ENCODE measurements at regions not wholly inside any gene's neighbourhood (a gene's known extent, or its start where the extent isn't known, plus 50 kb on each side); places are given as distances from the start of the nearest gene placed in this dataset.
"Not testable (repeated sequence)": the region's sequence is repeated elsewhere in the genome, so short reads cannot be mapped to it uniquely, and the experiment has no call there.

DNA sequence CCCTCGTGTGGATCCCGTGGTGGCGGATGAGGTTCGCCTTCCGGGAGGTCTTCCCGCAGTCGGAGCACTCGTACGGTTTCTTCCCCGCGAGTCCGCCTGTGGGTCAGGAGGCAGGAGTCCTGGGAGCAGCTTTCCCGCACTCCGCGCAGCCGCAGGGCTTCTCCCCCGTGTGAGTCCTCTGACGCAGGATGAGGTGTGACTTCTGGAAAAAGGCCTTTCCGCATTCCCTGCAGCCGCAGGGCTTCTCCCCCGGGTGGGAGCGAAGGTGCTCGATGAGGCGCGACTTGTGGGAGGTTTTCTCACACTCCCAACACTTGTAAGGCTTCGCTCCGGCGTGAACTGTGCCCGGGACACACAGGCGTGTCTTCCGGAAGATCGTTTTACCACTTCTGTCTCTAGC is 68.8 kb upstream of the WIPI2 start:
- DNase-seq (ENCODE audit: low read depth): not testable (repeated sequence)

DNA sequence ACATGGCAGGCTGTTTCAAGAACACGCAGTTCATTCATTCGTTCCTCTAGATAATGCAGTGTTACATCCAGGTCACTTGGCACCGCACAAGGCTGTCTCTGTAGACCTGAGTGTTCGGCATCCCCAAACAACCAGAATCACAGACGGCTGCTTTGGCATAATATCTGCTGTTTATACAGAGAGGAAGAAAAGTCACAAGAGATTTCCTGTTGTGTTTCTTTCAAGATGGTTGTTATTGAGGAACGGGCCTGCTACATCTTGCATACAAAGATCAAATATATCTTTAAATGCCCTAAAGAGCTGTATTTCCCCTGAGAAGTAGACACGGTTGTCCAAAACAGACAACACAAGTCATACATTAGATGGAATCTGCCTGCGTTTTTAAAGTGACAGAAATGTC is 58.8 kb upstream of the WIPI2 start:
- DNase-seq (ENCODE audit: low read depth): not testable (repeated sequence)

DNA sequence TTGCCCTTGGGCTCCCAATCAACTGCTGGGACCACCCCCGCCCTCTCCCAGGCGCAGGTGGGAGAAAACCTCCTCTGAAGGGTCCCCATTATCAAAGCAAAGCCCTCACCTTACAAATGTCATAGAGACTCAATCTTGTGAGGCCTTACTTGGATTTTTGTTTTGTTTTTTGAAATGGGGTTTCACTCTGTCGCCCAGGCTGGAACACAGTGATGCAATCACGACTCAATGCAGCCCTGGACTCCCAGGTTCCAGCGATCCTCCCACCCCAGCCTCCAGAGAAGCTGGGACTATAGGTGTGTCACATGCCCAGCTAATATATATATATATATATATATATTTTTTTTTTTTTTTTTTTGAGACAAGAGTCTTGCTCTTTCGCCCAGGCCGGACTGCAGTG is 57.5 kb upstream of the WIPI2 start:
- DNase-seq (ENCODE audit: low read depth): no peak

DNA sequence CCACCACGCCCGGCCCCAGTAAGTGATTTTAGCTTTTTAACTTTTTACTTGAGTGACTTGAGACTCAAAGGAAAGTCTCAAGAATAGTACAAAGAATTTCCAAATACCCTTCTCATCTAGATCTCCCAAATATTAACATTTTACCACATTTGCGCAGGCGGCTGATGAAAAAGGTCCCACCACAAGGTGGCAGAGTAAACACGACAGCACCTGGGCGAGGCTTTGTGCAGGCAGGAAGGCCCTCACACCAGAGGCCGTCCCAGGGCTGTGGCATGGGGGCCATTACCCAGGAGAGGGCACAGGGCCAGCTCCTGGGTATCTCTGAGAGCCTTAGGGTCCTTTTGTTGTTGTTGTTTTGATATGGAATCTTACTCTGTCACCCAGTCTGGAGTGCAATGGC is 50.0 kb upstream of the WIPI2 start:
- peak; percentile 3 for DNase-seq (ENCODE audit: low read depth)
